ENCODE measurements at regions not wholly inside any gene's neighbourhood (a gene's known extent, or its start where the extent isn't known, plus 50 kb on each side); places are given as distances from the start of the nearest gene placed in this dataset.
"Not testable (repeated sequence)": the region's sequence is repeated elsewhere in the genome, so short reads cannot be mapped to it uniquely, and the experiment has no call there.

- not testable (repeated sequence) for TF ChIP-seq EZH2 (IDR thresholded peaks at IDR 0.05; ENCODE audit: insufficient read depth, poor library complexity, severe bottlenecking); EZH2phosphoT487 (IDR thresholded peaks at IDR 0.05; ENCODE audit: insufficient read depth, low read depth)
Observed at GRCh38 chr3:10649463-10649862, 144.1 kb upstream of the ATP2B2 start.
